HL-60 (cell line): ENCODE measurements at regions not wholly inside any gene's neighbourhood (a gene's known extent, or its start where the extent isn't known, plus 50 kb on each side); places are given as distances from the start of the nearest gene placed in this dataset.

ENCODE experiments used
- DNase-seq, 2 experiments: peaks; one replicate each; pipeline ENCODE4 v3.0.0-alpha.2; 2010 to 2020; ENCODE audit warnings: low read depth in 1 of 2, low spot score in 1 of 2
- H3K27ac ChIP-seq: fragments of 250-450 bp; sonication (Bioruptor Pico); replicated peaks from 2 replicates; pipeline ENCODE4 v1.5.1; 2020; ENCODE audit warnings: mild to moderate bottlenecking, moderate library complexity
- H3K27me3 ChIP-seq: fragments of 250-450 bp; sonication (Bioruptor Pico); 2 replicates; pipeline ENCODE4 v1.5.1; 2021; ENCODE audit warnings: mild to moderate bottlenecking, moderate library complexity; ENCODE audit not compliant: insufficient read depth, poor library complexity, severe bottlenecking
- H3K4me3 ChIP-seq: replicated peaks from 2 replicates; pipeline ENCODE4 v1.5.1; 2011; ENCODE audit warnings: mild to moderate bottlenecking, control low read depth, low read length; ENCODE audit not compliant: insufficient read depth
- CTCF ChIP-seq: IDR thresholded peaks from one replicate; pipeline ENCODE4 v1.5.1; 2011; ENCODE audit warnings: low read length, control low read depth, inconsistent platforms; ENCODE audit not compliant: insufficient read depth
- GABPA ChIP-seq: IDR thresholded peaks from 2 replicates; pipeline ENCODE4 v1.6.1; 2012; ENCODE audit warnings: low read depth
- POLR2AphosphoS5 ChIP-seq: IDR thresholded peaks from 2 replicates; pipeline ENCODE4 v1.6.1; 2012; ENCODE audit warnings: low read depth
- REST ChIP-seq: IDR thresholded peaks from 2 replicates; pipeline ENCODE4 v1.6.1; 2012; ENCODE audit warnings: low read depth; ENCODE audit not compliant: insufficient replicate concordance
- SPI1 ChIP-seq: IDR thresholded peaks from 2 replicates; pipeline ENCODE4 v1.6.1; 2012; ENCODE audit warnings: low read depth, mild to moderate bottlenecking, borderline replicate concordance

GRCh38 chr1:87203904-87204303, 124.8 kb upstream of the LMO4 start:
- TF ChIP-seq SPI1 (no peak), REST (no peak), CTCF (no peak), POLR2AphosphoS5 (no peak), GABPA (no peak)
- H3K4me3 ChIP-seq: no peak overlapping the region
- H3K27me3 ChIP-seq: no peaks in the 10 kb centered on the region
- H3K27ac ChIP-seq: no peak overlapping the region
- DNase-seq: no peak

- Histone ChIP-seq H3K27ac (no peak overlapping the region), H3K27me3 (no peaks in the 10 kb centered on the region), H3K4me3 (no peak overlapping the region)
- DNase-seq: no peak
- TF ChIP-seq REST (no peak), GABPA (no peak)
Observed at GRCh38 chr1:87204441-87204840, 124.2 kb upstream of the LMO4 start.

GRCh38 chr1:87204921-87205320, 123.8 kb upstream of the LMO4 start:
- no peak for DNase-seq
- Histone ChIP-seq H3K27ac (no peak overlapping the region), H3K4me3 (no peak overlapping the region), H3K27me3 (no peaks in the 10 kb centered on the region)
- TF ChIP-seq GABPA (no peak), REST (no peak), SPI1 (no peak), CTCF (no peak)
